Ishikawa (cell line): ENCODE measurements at regions not wholly inside any gene's neighbourhood (a gene's known extent, or its start where the extent isn't known, plus 50 kb on each side); places are given as distances from the start of the nearest gene placed in this dataset.

Source experiments
- CEBPB ChIP-seq: IDR thresholded peaks from 2 replicates; pipeline ENCODE4 v1.6.1; 2012
- CREB1 ChIP-seq: IDR thresholded peaks from 2 replicates; pipeline ENCODE4 v1.6.1; 2012; ENCODE audit warnings: low read depth
- EGR1 ChIP-seq: IDR thresholded peaks from 2 replicates; pipeline ENCODE4 v1.6.1; 2012
- EP300 ChIP-seq: IDR thresholded peaks from 2 replicates; pipeline ENCODE4 v1.6.1; 2012; ENCODE audit warnings: borderline replicate concordance
- FOXM1 ChIP-seq: IDR thresholded peaks from 2 replicates; pipeline ENCODE4 v1.6.1; 2012; ENCODE audit warnings: low read depth, borderline replicate concordance
- NFIC ChIP-seq: IDR thresholded peaks from 2 replicates; pipeline ENCODE4 v1.6.1; 2012
- RAD21 ChIP-seq: IDR thresholded peaks from 2 replicates; pipeline ENCODE4 v1.6.1; 2012; ENCODE audit warnings: low read depth
- TCF12 ChIP-seq: IDR thresholded peaks from 2 replicates; pipeline ENCODE4 v1.6.1; 2012; ENCODE audit warnings: low read depth
- TEAD4 ChIP-seq: IDR thresholded peaks from 2 replicates; pipeline ENCODE4 v1.6.1; 2012
- YY1 ChIP-seq: IDR thresholded peaks from 2 replicates; pipeline ENCODE4 v1.6.1; 2012; ENCODE audit warnings: low read depth
- ZBTB7A ChIP-seq: IDR thresholded peaks from 2 replicates; pipeline ENCODE4 v1.6.1; 2012; ENCODE audit warnings: low read depth
- TF ChIP-seq, protein P1 (sequence below): IDR thresholded peaks from 2 replicates; pipeline ENCODE4 v1.6.1; 2012
- TF ChIP-seq, protein P2 (sequence below): IDR thresholded peaks from 2 replicates; pipeline ENCODE4 v1.6.1; 2012; ENCODE audit warnings: low read depth, mild to moderate bottlenecking
- TF ChIP-seq, protein P3 (sequence below): IDR thresholded peaks from 2 replicates; pipeline ENCODE4 v1.6.1; 2012

DNA sequence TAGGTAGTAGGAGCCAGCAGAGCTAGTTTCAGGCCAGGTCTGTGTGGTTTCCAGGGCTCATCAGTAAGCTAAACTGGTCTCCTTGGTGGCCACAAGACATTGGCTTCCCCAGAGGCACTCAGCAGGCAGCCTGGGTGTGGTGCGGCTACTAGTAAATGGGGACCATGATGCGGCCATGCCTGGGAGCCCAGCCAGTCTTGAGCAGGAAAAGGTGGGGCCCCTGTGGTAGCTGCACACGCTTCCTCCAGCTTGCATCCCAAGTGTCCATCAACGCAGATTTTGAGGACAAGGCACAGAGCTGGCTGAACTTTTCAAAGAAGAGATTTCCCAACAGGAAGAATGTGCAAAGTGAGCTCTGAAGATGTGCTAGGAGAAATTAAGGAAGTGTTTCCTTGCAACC lies 107.4 kb upstream of the NAA20 start:
- TF ChIP-seq, protein P1, sequence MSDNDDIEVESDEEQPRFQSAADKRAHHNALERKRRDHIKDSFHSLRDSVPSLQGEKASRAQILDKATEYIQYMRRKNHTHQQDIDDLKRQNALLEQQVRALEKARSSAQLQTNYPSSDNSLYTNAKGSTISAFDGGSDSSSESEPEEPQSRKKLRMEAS: no peak
- TF ChIP-seq ZBTB7A (no peak), CREB1 (no peak), RAD21 (no peak), EGR1 (no peak), YY1 (no peak), EP300 (no peak), CEBPB (no peak), TEAD4 (no peak), TCF12 (no peak), FOXM1 (no peak), NFIC (no peak)
- TF ChIP-seq, protein P2, sequence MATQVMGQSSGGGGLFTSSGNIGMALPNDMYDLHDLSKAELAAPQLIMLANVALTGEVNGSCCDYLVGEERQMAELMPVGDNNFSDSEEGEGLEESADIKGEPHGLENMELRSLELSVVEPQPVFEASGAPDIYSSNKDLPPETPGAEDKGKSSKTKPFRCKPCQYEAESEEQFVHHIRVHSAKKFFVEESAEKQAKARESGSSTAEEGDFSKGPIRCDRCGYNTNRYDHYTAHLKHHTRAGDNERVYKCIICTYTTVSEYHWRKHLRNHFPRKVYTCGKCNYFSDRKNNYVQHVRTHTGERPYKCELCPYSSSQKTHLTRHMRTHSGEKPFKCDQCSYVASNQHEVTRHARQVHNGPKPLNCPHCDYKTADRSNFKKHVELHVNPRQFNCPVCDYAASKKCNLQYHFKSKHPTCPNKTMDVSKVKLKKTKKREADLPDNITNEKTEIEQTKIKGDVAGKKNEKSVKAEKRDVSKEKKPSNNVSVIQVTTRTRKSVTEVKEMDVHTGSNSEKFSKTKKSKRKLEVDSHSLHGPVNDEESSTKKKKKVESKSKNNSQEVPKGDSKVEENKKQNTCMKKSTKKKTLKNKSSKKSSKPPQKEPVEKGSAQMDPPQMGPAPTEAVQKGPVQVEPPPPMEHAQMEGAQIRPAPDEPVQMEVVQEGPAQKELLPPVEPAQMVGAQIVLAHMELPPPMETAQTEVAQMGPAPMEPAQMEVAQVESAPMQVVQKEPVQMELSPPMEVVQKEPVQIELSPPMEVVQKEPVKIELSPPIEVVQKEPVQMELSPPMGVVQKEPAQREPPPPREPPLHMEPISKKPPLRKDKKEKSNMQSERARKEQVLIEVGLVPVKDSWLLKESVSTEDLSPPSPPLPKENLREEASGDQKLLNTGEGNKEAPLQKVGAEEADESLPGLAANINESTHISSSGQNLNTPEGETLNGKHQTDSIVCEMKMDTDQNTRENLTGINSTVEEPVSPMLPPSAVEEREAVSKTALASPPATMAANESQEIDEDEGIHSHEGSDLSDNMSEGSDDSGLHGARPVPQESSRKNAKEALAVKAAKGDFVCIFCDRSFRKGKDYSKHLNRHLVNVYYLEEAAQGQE: no peak
- TF ChIP-seq, protein P3, sequence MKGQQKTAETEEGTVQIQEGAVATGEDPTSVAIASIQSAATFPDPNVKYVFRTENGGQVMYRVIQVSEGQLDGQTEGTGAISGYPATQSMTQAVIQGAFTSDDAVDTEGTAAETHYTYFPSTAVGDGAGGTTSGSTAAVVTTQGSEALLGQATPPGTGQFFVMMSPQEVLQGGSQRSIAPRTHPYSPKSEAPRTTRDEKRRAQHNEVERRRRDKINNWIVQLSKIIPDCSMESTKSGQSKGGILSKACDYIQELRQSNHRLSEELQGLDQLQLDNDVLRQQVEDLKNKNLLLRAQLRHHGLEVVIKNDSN: no peak
